ENCODE measurements at regions not wholly inside any gene's neighbourhood (a gene's known extent, or its start where the extent isn't known, plus 50 kb on each side); places are given as distances from the start of the nearest gene placed in this dataset.

GRCh38 chr3:144059481-144059880 is 87.9 kb downstream of the DIPK2A start:
- TF ChIP-seq CTCF (IDR thresholded peaks at IDR 0.05) = no peak
- TF ChIP-seq POLR2A (IDR thresholded peaks at IDR 0.05) = no peak

Data from body of pancreas (tissue), 4 donors.